ENCODE measurements at regions not wholly inside any gene's neighbourhood (a gene's known extent, or its start where the extent isn't known, plus 50 kb on each side); places are given as distances from the start of the nearest gene placed in this dataset.
"Not testable (repeated sequence)": the region's sequence is repeated elsewhere in the genome, so short reads cannot be mapped to it uniquely, and the experiment has no call there.

DNA sequence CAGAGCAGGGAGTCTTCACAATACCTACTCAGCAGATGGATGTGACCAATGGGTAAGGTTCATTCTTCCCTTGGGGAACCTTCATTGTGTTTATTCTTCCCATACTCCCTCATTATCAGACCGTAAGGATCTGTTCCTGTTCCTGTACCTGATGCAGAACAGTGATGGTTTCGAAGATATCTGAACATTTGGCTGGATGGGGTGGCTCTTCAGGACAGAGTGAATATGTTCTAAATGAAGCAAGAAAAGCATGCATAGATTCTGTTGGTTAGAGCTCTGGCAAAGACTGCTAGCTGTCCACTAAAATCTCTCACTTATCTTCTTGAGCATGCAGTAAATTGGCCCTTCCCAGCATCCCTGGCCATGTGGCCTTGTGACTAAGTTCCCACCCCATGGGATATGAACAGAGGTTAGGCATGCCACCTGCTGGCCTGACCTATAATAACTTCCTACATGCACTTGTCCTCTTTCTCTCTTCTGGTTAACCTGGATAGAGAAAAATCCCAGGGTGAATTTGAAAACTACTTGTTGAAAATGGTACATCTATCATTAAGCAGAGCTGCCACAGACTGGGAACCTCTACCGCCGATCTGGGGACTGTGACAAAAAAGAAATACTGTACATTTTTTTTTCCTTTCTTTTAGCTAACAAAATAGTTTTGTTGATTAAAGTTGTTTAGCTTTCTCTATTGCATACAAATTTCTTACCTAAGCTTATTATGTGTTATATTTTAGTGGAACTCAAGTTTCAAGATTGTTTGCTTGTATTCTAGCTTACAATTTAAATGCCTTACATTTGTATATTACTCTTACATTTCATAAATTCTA lies 60.0 kb upstream of the BANK1 start:
- DNase-seq (ENCODE audit: low spot score): peak; percentile 55

DNA sequence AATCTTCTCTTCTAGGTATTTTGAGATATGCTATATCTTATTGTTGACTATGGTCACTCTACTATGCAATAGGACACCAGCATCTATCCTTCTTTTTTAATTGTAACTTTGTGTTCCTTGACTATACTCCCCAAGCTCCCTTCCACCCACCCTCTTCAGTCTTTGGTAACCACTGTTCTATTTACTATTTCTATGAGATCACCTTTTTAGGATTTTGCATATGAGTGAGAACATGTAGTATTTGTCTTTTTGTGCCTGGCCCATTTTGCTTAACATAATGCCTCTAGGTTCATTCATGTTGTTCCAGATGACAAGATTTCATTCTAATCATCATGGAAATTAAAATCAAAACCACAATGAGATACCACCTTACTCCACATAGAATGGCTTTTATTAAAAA lies 63.3 kb upstream of the BANK1 start:
- no peak for DNase-seq (ENCODE audit: low spot score)

DNA sequence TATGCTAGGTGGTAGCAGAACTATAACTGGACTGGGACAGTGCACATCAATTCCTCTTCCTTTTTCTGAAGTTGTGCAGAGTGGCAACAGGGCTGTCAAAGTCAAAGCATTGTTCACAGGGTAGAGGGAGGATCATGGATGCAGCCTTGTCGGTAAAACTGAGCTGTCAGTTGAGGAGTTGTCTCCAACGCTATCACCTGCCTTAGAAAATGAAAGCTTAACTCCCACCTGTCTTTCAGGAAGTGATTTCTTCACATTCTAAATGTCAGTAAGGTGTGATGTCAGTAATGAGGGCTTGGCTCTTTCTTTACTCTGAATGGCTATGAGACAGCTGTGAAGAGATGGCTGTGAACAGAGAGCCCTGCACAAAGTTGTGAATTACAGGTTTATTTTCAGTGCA lies 66.4 kb upstream of the BANK1 start:
- DNase-seq (ENCODE audit: low spot score): no peak

DNA sequence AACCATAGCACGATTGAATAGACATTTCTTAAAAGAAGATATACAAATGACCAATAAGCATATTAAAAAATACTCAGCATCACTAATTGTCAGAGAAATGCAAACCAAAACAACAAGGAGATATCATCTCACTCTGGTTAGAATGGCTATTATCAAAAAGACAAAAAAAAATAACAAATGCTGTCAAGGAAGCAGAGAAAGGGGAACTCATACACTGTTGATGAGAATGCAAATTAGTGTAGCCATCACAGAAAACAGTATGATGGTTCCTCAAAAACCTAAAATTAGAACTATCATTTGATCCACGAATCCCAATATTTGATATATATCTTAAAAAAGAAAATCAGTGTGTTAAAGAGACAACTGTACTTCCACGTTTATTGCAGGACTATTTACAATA lies 71.7 kb upstream of the BANK1 start:
- DNase-seq (ENCODE audit: low spot score): no peak

DNA sequence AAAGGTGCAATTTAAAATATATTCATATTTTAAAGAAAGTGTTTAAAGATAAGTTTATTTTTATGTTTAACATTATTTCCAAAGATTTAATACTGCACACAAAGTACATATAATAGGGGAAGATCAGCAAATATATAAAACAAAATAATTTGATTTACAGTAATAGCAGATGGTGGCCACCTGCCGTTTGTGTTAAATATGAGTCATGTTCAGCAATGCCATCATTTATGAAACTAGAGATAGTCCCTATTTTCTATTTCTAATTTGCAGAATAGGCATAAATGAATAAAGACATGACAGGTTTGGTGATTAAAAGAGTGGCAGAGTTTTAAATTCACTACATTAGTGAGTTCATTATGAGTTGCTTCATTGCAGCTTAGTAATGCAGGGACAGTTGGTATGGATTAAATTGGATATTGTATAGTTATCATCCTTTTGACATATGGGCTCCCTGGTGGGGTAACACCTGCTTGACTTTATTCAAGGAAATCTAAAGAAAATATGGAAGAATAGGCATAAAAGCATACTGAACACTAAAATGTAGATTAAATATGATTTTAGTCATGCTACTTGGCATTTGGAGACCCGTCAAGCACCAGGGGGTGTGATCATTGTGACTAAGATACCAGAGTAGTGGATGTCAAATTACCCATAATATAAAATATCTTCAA lies 78.8 kb upstream of the BANK1 start:
- no peak for DNase-seq (ENCODE audit: low spot score)

DNA sequence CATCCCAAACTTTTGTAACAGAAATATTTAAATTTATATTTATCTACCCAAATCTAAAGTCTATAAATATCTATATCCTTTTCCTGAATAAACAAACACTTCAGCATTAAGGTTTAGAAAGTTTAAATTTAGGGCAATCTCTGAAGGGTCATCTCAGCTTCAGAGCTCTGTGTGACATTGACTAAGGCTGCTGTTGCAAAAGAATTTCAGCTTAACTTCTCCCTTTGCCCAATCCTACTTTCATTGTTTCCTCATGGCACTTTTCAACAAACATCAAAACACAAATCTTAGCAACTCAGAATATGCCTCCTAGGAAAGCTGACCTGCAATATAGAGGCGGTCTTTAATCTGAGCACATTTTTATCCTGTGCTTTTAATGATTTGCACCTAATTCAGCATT lies 79.7 kb upstream of the BANK1 start:
- DNase-seq (ENCODE audit: low spot score): no peak

DNA sequence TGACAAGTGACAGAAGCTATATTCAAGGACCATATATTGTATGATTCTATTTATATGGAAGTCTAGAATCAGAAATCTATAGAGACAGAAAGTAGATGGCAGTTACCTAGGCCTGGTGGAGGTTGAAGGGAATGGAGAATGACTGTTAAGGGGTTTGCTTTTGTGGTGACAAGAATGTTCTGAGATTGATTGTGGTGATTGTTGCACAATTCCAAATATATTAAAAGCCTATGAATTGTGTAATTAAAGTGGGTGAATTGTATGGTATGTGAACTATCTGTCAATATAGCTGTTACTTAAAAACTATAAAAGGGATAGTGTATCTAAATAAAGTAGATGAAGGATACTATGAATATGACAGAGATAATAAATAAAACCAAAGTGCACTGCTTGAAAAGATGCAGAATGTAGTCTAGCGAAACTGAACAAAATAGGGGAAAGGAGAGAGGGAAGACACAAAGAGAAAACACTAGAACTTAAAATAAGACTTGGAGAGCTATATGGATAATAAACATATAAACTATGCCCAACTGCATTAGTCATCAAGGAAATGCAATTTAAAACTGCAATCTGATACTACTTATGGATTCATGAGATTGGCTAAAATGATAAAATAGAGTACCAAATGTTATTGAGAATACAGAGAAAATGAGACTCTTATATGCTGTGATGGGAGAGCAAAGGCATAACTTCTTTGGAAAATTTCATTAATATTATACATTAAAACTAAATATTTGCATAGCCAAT lies 82.1 kb upstream of the BANK1 start:
- no peak for DNase-seq (ENCODE audit: low spot score)

DNA sequence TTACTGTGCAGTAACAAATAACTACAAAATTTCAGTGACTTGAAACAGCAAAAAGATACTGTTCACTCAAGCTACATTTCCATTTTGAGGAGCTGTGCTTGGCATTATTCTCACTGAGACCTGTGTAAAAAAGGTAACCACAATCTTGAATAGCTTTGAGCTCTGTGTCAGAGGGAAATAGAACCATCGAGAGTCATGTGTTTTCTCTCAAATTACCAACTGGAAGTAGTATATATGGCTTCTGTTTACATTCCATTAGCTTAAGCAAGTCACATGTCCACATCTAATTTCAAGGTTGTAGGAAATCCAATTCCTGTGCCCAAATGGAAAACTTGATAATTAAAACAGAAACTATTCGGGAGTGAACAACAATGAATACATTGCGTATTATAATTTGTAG lies 82.9 kb upstream of the BANK1 start:
- DNase-seq (ENCODE audit: low spot score): no peak

DNA sequence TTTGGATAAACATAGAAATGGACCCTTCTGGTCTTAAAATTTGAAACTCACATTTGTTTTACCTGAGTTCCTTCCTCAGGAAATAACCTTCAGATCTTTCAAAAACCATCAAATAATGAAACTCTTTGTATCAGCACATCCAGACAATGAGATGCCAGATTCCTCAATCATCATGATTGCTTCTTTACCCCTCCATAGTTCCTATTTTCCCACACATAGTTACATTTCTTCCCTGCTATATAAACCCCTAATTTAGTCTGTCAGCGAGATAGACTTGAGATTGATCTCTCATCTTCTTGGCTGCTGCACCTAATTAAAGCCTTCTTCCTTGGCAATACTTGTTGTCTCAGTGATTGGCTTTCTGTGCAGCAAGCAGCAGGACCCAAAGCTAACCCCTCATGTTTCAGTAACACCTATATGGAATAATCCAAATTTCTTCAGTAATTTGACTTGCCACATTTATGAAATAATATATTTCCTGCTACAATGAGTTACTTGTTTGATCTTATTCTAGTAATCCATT lies 83.9 kb upstream of the BANK1 start:
- no peak for DNase-seq (ENCODE audit: low spot score)

DNA sequence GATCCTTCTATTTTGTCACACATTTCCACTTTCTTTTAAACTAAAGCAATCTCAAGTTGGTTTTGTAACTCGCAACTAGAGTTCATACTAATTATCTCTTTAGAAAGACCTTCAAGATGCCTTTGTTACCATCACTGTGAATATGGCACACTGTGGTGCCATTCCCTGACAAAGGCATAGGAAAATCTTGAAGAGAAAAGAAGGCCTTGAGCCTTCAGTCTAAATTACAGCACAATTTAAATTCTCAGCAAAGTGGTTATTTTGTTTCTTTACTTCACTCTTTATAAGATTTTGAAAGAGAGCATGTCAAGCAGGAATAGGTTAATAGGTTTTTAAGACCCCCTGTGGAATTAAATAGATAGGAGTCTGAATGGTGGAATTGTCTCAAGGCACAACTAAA lies 89.0 kb upstream of the BANK1 start:
- no peak for DNase-seq (ENCODE audit: low spot score)

DNA sequence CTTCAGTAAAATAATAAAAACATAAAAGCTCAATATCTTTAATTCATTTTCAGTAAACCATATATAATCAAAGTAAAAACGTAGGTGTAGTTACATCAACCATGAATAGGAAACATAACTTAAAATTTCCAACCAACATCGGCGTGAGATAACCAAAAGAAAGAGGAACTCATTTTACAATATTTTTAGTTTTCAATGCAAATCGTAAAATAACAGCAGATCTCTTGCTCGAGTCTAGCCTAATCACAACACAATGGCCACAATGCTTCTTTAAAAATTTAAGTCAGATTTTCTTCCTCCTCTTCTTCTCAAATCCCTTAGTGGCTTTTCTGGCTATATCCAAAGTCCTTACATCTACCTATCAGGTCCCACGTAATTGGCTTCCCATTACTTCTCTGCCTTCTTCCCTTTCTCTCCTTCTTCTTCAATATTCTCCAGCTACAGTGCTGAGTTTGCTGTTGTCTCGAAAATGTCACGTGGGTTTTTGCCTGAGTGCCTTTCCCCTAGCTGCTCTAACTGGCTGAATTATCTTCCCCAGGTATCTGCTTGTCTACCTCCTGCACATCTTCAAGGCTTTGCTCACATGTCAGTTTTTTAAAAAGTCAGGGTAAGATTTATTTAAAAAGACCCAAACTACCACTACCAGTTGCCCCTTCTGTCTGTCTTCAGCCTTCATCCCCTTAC lies 90.9 kb upstream of the BANK1 start:
- DNase-seq (ENCODE audit: low spot score): no peak

DNA sequence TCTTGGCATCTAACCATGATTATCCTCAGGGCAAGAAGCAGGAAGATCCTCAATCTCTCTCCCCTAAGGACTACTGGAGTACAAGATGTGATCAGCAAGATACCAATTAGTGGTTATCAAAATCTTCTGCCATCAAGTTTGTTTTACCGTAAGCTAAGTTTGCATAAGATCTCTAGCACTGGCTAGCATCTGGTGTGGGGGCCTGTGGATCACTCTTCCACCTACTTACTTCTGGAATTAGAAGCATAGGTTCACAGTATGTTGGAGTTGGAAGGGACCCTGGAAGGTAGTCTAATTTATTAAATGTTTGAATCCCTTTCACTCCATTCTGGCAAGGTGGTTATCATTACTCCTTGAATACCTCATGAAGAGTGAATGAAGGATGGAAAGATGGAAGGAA lies 93.3 kb upstream of the BANK1 start:
- DNase-seq (ENCODE audit: low spot score): no peak

DNA sequence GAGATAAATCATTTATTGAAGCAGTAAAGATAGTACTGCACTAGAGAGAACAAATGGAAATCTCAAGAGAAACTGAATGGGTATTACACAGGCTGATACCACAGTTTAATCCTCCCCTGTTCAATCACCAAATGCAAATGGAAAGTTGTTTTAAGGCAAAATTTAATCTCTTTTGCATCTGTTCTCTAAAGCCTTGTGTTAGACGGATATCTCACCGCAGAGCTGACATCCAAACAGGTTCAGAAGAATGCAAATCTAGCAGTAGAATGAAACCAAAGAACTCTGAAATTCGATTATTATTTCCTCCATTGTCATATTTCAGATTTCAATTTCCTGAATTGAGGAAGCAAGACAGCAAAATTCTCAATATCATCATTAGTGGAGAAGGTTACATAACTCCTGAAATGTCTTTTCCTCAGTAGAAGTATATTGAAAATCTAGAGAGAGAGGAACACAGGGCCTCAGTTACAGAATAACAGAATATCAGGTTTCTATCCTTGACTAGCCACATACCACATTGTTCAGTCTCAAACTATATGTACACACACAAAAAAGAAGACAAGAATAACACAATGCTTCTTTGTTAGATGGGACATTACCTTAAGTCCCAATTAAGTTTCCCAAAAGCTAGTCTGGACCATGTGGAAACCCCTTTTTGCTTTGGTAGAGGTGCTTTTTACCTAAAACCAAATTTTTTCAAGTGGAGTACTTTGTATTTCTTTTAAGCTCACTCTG lies 94.1 kb upstream of the BANK1 start:
- DNase-seq (ENCODE audit: low spot score): no peak

DNA sequence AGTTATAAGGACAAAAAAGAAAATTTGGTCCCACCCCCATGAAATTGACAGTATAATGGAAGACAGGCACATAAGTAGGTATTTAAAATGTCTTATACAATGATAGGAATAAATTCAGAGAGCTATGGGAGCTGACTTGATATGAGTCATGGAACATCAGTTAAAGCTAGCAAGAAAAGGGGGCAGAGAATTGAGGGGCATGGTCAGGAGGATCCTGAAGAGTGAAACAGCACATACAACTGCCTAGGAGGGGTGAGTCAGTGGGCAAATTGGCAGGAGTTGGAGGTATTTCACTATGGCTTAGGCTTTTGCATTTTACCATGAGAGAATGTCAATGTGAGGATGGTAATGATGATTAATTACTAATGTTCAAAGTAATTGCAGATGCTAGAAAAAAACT lies 95.4 kb upstream of the BANK1 start:
- no peak for DNase-seq (ENCODE audit: low spot score)

DNA sequence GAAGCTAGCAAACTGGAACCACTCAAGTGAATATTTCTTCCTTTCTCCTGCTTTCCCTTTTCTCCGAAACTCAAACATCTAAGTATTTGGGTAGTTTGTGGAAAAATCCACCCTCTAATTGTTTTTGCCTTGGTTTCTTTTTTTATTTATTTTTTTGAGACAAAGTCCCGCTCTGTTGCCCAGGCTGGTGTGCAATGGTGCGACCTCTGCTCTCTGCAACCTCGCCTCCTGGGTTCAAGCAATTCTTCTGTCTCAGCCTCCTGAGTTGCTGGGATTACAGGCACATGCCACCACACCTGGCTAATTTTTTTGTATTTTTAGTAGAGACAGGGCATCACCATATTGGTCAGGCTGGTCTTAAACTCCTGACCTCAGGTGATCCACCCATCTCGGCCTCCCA lies 96.1 kb upstream of the BANK1 start:
- DNase-seq (ENCODE audit: low spot score): not testable (repeated sequence)

DNA sequence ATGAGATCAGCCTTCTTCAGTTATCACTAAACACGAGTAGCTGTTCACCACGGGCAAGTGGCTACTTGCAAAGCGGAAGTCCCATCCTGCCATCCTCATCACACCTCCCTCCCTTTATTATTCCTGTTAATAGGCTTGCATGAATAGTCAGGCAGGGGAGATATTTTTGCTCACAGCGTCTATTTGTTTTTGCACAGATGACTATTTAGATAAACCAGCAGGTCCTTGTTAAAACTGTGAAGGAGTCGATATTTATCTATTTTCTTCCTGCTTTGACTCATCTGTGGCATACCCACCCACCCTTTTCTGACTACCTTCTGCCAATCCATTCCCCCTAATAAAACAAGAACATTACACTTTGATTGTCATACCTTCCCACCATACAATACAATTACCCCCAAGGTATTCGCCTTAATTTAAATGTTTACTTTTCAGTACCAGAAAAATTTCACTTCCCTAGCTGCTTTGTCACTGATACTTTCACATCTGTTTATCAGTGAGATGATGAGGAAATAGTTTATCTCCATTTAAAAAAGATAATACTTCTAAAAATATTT lies 96.6 kb upstream of the BANK1 start:
- no peak for DNase-seq (ENCODE audit: low spot score)

DNA sequence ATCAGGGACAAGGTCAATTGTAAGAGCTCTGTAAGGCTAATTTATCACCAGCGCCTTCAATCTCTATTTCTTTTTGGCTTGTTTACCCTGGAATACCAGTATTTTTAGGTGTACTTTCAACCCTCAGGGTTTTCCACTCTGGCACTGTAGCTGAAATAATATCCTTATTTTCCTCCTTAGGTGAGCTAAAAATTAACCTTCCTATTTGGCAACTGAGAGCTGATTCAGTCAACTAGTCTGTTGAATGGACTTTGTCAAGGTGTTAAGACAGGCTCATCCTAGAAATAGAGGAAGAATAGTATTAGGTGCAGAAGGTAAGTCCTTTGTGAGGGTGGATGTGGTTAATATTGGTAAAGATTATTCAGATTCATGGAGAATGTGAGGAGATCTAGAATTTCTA lies 101.3 kb upstream of the BANK1 start:
- DNase-seq (ENCODE audit: low spot score): no peak

DNA sequence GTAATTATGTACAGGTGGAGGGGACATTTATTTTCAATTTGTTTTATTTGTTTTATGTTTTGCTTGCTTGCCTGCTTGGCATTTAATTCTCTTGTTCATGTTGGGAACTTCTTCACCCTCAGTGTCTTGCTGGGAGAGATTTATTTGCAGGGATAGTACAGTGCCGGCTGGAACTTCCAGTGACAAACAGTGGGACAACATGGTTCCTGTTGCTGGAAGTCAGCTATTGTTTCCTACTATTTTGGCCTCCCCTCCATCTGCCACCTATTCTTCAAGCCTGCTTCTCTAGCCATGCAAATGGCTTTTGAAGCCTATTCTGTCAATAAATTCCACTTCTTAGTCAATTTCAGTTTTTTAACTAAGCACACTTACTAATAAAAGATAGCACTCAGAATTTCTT lies 105.4 kb upstream of the BANK1 start:
- no peak for DNase-seq (ENCODE audit: low spot score)

DNA sequence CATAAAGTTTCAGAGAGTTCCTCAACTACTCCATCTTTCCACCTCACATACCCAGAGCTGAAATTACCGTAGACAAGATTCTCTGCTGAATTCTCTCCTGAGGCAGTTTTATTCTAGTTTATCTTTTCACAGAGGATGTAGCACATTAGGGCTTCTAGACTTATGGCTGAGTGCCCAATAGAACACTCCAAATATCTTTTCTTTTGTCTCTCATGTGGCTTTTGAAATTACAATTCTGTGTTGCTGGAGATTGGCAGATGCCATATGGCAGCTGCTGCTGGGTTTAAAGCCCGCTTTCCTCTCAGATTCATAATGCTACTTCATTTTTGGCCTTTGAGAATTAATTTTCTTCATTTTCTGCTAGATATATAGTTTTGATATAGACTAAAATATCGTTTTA lies 107.6 kb upstream of the BANK1 start:
- DNase-seq (ENCODE audit: low spot score): no peak

DNA sequence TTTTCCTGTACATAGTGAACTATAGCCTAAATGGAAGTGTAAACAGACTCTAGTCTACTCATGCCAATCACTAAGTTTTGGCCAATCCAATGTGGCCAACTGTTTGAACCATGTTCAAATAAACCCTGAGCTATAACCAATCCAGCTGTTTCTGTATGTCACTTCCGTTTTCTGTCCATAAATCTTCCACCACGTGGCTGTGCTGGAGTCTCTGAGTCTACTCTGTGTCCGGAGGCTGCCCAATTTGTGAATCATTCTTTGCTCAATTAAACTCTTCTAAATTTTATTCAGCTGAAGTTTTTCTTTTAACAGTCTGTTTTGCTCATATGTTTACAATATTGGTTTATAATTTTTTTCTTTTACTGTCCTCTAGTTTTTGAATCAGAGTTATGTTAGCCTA lies 112.3 kb upstream of the BANK1 start:
- no peak for DNase-seq (ENCODE audit: low spot score)

DNA sequence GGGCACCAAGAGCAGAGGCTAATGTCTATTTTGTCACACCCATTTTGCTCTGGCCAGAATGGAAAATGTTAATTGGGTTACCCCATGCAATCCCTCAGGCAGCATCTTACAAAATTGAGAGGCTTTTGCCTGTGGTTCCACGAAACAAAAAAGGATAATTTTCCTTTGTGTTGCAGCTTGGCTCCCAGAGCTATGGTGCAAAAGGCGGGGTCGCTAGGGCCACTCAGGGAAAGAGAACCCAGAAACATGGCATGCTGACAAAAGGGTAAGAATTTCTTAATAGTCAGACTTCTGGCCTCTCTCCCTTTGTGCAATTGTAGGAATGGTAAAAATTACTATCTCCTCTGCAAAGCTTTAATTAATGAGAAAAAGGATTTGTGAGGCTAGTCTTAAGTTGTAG lies 119.6 kb upstream of the BANK1 start:
- no peak for DNase-seq (ENCODE audit: low spot score)

All from AG08395 (cell line).